ENCODE measurements at regions not wholly inside any gene's neighbourhood (a gene's known extent, or its start where the extent isn't known, plus 50 kb on each side); places are given as distances from the start of the nearest gene placed in this dataset.

GRCh38 chr1:194394676-194395075 is 1208.3 kb upstream of the B3GALT2 start:
- Mint-ChIP-seq H3K4me1 (ENCODE audit: low read depth, unreplicated experiment) (no peaks in the 10 kb centered on the region), H3K36me3 (ENCODE audit: insufficient read depth, unreplicated experiment) (no peaks in the 10 kb centered on the region), H3K27ac (ENCODE audit: unreplicated experiment) (no peak overlapping the region), H3K4me3 (ENCODE audit: unreplicated experiment) (no peak overlapping the region), H3K9me3 (ENCODE audit: unreplicated experiment) (no peaks in the 10 kb centered on the region), H3K27me3 (ENCODE audit: insufficient read depth, unreplicated experiment) (no peaks in the 10 kb centered on the region)
- H3K4me3 ChIP-seq (ENCODE audit: low read depth, low read length) = no peak overlapping the region
- intact Hi-C loops (cut with micrococcal nuclease; ENCODE audit: unreplicated experiment) = no loop called here
- no TSS peak for BruUV-seq (replicated peaks)
- no peaks in the 10 kb centered on the region for H3K4me1 ChIP-seq
- TF ChIP-seq, protein P1, sequence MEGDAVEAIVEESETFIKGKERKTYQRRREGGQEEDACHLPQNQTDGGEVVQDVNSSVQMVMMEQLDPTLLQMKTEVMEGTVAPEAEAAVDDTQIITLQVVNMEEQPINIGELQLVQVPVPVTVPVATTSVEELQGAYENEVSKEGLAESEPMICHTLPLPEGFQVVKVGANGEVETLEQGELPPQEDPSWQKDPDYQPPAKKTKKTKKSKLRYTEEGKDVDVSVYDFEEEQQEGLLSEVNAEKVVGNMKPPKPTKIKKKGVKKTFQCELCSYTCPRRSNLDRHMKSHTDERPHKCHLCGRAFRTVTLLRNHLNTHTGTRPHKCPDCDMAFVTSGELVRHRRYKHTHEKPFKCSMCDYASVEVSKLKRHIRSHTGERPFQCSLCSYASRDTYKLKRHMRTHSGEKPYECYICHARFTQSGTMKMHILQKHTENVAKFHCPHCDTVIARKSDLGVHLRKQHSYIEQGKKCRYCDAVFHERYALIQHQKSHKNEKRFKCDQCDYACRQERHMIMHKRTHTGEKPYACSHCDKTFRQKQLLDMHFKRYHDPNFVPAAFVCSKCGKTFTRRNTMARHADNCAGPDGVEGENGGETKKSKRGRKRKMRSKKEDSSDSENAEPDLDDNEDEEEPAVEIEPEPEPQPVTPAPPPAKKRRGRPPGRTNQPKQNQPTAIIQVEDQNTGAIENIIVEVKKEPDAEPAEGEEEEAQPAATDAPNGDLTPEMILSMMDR (IDR thresholded peaks at IDR 0.05; ENCODE audit: insufficient read depth in 1 of 2, low read depth in 1 of 2, low read length in 1 of 2, severe bottlenecking in 1 of 2, unreplicated experiment in 1 of 2) = no peak
- CTCF ChIA-PET = no interaction called here
- no peaks in the 10 kb centered on the region for H3K27me3 ChIP-seq (replicated peaks; ENCODE audit: control insufficient read depth, insufficient read depth, low read length)
- H3K36me3 ChIP-seq (ENCODE audit: control insufficient read depth, insufficient read depth, low read length) = no peaks in the 10 kb centered on the region
- POLR2A ChIA-PET = no interaction called here
- no peak for DNase-seq
- H3K9me3 ChIP-seq = no peaks in the 10 kb centered on the region

DNA sequence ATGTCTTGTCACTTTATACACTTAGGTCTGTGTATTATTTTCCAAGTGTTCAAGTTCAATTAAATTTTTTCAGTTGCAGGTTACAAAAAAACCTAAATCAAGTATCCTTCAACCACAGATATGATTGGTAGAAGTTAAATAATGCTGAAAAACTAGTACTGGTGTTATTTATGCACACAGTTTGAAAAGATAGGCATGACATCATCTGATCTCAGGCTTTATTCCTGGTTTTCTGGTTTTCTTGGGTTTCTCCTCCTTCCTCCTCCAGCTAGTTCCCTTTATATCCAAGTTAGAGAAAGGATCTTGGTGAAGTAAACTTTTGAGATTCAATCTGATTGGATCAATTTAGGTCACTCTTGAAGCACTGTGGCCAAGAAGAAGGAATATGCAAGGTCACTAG is 1201.1 kb upstream of the B3GALT2 start:
- H3K4me1 ChIP-seq = no peaks in the 10 kb centered on the region
- no peaks in the 10 kb centered on the region for H3K36me3 ChIP-seq (ENCODE audit: control insufficient read depth, insufficient read depth, low read length)
- no peaks in the 10 kb centered on the region for H3K27me3 Mint-ChIP-seq (ENCODE audit: insufficient read depth, unreplicated experiment)
- no peaks in the 10 kb centered on the region for H3K9me3 Mint-ChIP-seq (ENCODE audit: unreplicated experiment)
- no peaks in the 10 kb centered on the region for H3K27me3 ChIP-seq (replicated peaks; ENCODE audit: control insufficient read depth, insufficient read depth, low read length)
- H3K4me1 Mint-ChIP-seq (ENCODE audit: low read depth, unreplicated experiment) = no peaks in the 10 kb centered on the region
- no peaks in the 10 kb centered on the region for H3K36me3 Mint-ChIP-seq (ENCODE audit: insufficient read depth, unreplicated experiment)
- CTCF ChIA-PET = no interaction called here
- H3K4me3 Mint-ChIP-seq (ENCODE audit: unreplicated experiment) = no peak overlapping the region
- POLR2A ChIA-PET = no interaction called here
- TF ChIP-seq, protein P1 (IDR thresholded peaks at IDR 0.05; ENCODE audit: insufficient read depth in 1 of 2, low read depth in 1 of 2, low read length in 1 of 2, severe bottlenecking in 1 of 2, unreplicated experiment in 1 of 2) = no peak
- intact Hi-C loops (cut with micrococcal nuclease; ENCODE audit: unreplicated experiment) = no loop called here
- H3K27ac Mint-ChIP-seq (ENCODE audit: unreplicated experiment) = no peak overlapping the region
- DNase-seq = no peak
- no peak overlapping the region for H3K4me3 ChIP-seq (ENCODE audit: low read depth, low read length)
- no TSS peak for BruUV-seq (replicated peaks)
- H3K9me3 ChIP-seq = no peaks in the 10 kb centered on the region

DNA sequence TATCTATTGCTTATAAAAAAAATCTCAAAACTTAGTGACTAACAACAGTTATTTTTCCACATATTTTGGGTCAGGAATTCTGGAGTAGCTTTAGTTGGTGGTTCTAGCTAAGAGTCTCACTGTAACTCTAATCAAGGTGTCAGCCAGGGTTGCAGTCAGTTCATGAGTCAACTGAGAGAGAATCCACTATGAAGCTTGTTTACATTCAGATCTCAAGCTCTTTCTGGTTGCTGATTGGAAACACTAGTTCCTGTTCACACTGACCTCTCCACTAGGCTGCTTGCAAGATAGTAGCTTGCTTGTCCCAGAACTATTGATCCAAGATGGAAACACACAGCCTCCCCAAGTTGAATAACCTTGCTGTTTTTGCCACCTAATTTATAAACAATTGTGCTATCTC is 1192.1 kb upstream of the B3GALT2 start:
- CTCF ChIA-PET = no interaction called here
- Mint-ChIP-seq H3K36me3 (ENCODE audit: insufficient read depth, unreplicated experiment) (no peaks in the 10 kb centered on the region), H3K4me1 (ENCODE audit: low read depth, unreplicated experiment) (no peaks in the 10 kb centered on the region), H3K4me3 (ENCODE audit: unreplicated experiment) (no peak overlapping the region), H3K9me3 (ENCODE audit: unreplicated experiment) (no peaks in the 10 kb centered on the region), H3K27ac (ENCODE audit: unreplicated experiment) (no peak overlapping the region), H3K27me3 (ENCODE audit: insufficient read depth, unreplicated experiment) (no peaks in the 10 kb centered on the region)
- Histone ChIP-seq H3K27me3 (replicated peaks; ENCODE audit: control insufficient read depth, insufficient read depth, low read length) (no peaks in the 10 kb centered on the region), H3K9me3 (no peaks in the 10 kb centered on the region), H3K4me3 (ENCODE audit: low read depth, low read length) (no peak overlapping the region), H3K36me3 (ENCODE audit: control insufficient read depth, insufficient read depth, low read length) (no peaks in the 10 kb centered on the region), H3K4me1 (no peaks in the 10 kb centered on the region)
- POLR2A ChIA-PET = no interaction called here
- intact Hi-C loops (cut with micrococcal nuclease; ENCODE audit: unreplicated experiment) = no loop called here
- no peak for DNase-seq
- BruUV-seq (replicated peaks) = no TSS peak
- TF ChIP-seq, protein P1 (IDR thresholded peaks at IDR 0.05; ENCODE audit: insufficient read depth in 1 of 2, low read depth in 1 of 2, low read length in 1 of 2, severe bottlenecking in 1 of 2, unreplicated experiment in 1 of 2) = no peak
